Glutamatergic neuron (in vitro differentiated cells): ENCODE measurements at regions not wholly inside any gene's neighbourhood (a gene's known extent, or its start where the extent isn't known, plus 50 kb on each side); places are given as distances from the start of the nearest gene placed in this dataset.

Source experiments
- DNase-seq: peaks from one replicate; pipeline ENCODE4 v3.0.0; 2022
- H3K27ac Mint-ChIP-seq: one replicate; pipeline ENCODE4 v1.8.0; 2020; ENCODE audit warnings: mild to moderate bottlenecking, mixed read lengths, inconsistent platforms; ENCODE audit not compliant: unreplicated experiment
- H3K27me3 Mint-ChIP-seq: one replicate; pipeline ENCODE4 v1.8.0; 2020; ENCODE audit warnings: mild to moderate bottlenecking, moderate library complexity, mixed read lengths, inconsistent platforms; ENCODE audit not compliant: unreplicated experiment
- H3K36me3 Mint-ChIP-seq: one replicate; pipeline ENCODE4 v1.8.0; 2020; ENCODE audit warnings: mild to moderate bottlenecking, mixed read lengths, inconsistent platforms; ENCODE audit not compliant: unreplicated experiment
- H3K4me1 Mint-ChIP-seq: one replicate; pipeline ENCODE4 v1.8.0; 2020; ENCODE audit warnings: mild to moderate bottlenecking, low read depth, mixed read lengths, inconsistent platforms; ENCODE audit not compliant: unreplicated experiment
- H3K4me3 Mint-ChIP-seq: one replicate; pipeline ENCODE4 v1.8.0; 2020; ENCODE audit warnings: mild to moderate bottlenecking, mixed read lengths, inconsistent platforms; ENCODE audit not compliant: unreplicated experiment
- H3K9me3 Mint-ChIP-seq: one replicate; pipeline ENCODE4 v1.8.0; 2020; ENCODE audit warnings: mild to moderate bottlenecking, moderate library complexity, mixed read lengths, inconsistent platforms; ENCODE audit not compliant: unreplicated experiment
- CTCF ChIP-seq: fragments of 200-600 bp; sonication (generic); IDR thresholded peaks from one replicate; pipeline ENCODE4 v1.5.0; 2021; ENCODE audit not compliant: partially characterized antibody, unreplicated experiment

GRCh38 chr15:47513471-47513870, 203.8 kb upstream of the SEMA6D start:
- Mint-ChIP-seq H3K9me3 (peaks cover 8% of the 10 kb centered on the region), H3K36me3 (peaks cover 14% of the 10 kb centered on the region), H3K4me3 (no peak overlapping the region), H3K4me1 (peaks cover 16% of the 10 kb centered on the region), H3K27me3 (peaks cover 4% of the 10 kb centered on the region), H3K27ac (no peak overlapping the region)
- no peak for DNase-seq
- no peak for TF ChIP-seq CTCF

DNA sequence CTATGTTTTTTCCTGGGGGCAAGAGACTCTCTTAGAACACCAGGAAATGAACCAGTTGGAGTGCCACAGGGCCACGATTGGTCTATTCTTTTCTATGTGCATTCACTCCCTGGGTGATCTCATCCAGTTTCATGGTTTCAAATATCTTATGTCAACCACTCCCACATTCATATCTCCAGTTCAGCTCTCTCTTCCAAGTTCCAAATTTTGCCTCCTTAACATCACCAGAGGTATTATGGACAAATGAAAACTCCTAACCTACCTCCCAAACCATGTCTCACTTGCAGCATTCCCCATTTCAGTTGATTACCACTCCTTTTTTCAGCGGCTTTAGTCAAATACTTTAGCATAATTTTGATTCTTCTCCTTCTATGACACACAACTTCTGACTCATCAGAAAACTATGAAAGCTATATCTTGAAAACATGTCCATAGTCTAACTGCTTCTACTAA, 203.1 kb upstream of the SEMA6D start:
- peaks cover 11% of the 10 kb centered on the region for H3K4me1 Mint-ChIP-seq
- peaks cover 8% of the 10 kb centered on the region for H3K9me3 Mint-ChIP-seq
- peaks cover 3% of the 10 kb centered on the region for H3K27me3 Mint-ChIP-seq
- H3K36me3 Mint-ChIP-seq = peaks cover 14% of the 10 kb centered on the region
- no peak overlapping the region for H3K27ac Mint-ChIP-seq
- TF ChIP-seq CTCF = no peak
- no peak overlapping the region for H3K4me3 Mint-ChIP-seq
- no peak for DNase-seq

DNA sequence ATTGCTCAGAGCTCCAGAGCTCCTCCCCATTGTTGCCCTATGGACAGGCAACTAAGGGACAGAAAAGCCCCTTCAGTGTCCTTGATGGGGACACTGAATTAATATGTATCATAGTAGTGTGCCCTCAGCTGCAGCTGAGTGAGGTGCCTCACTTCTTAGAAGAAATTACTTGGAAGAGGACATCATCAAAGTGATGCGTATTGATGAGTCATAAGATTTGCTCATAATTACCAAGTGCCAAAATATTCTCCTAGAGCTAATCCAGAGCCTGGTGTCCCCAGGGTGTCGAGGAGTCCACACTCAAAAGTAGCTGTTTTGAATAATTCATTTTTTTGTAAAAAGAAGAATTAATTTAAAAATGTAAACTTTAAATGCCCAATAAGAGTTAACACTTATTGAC, 200.7 kb upstream of the SEMA6D start:
- Mint-ChIP-seq H3K27ac (no peak overlapping the region), H3K4me3 (no peak overlapping the region)

GRCh38 chr15:47516972-47517371, 200.3 kb upstream of the SEMA6D start:
- no peak overlapping the region for H3K27ac Mint-ChIP-seq
- peaks cover 3% of the 10 kb centered on the region for H3K27me3 Mint-ChIP-seq
- no peak for DNase-seq
- peaks cover 6% of the 10 kb centered on the region for H3K4me1 Mint-ChIP-seq
- no peak overlapping the region for H3K4me3 Mint-ChIP-seq
- H3K36me3 Mint-ChIP-seq = no peaks in the 10 kb centered on the region
- peaks cover 3% of the 10 kb centered on the region for H3K9me3 Mint-ChIP-seq
- no peak for TF ChIP-seq CTCF

More for the DNA sequence above, 200.7 kb upstream of the SEMA6D start:
- H3K36me3 Mint-ChIP-seq = no peaks in the 10 kb centered on the region
- H3K27me3 Mint-ChIP-seq = peaks cover 3% of the 10 kb centered on the region
- DNase-seq = no peak
- peaks cover 3% of the 10 kb centered on the region for H3K9me3 Mint-ChIP-seq
- H3K4me1 Mint-ChIP-seq = peaks cover 5% of the 10 kb centered on the region
- TF ChIP-seq CTCF = no peak

- no peaks in the 10 kb centered on the region for H3K36me3 Mint-ChIP-seq
These were observed 199.6 kb upstream of the SEMA6D start for GRCh38 chr15:47517737-47518136.

More at GRCh38 chr15:47517737-47518136, 199.6 kb upstream of the SEMA6D start:
- H3K4me3 Mint-ChIP-seq = no peak overlapping the region
- H3K4me1 Mint-ChIP-seq = peaks cover 13% of the 10 kb centered on the region
- H3K9me3 Mint-ChIP-seq = peaks cover 7% of the 10 kb centered on the region
- no peak for TF ChIP-seq CTCF
- peaks cover 8% of the 10 kb centered on the region for H3K27me3 Mint-ChIP-seq
- DNase-seq = no peak
- H3K27ac Mint-ChIP-seq = no peak overlapping the region
